T-helper 1 cell treated with Interleukin-12 subunit alpha and Interleukin-12 subunit beta and Interleukin-4 antibody, amounts not matched to agents 30 ng/mL and 1 ng/mL, for 36 hours (primary cell): ENCODE measurements at regions not wholly inside any gene's neighbourhood (a gene's known extent, or its start where the extent isn't known, plus 50 kb on each side); places are given as distances from the start of the nearest gene placed in this dataset.
"Not testable (repeated sequence)": the region's sequence is repeated elsewhere in the genome, so short reads cannot be mapped to it uniquely, and the experiment has no call there.

ENCODE experiments used
- intact Hi-C: fragments of 100-400 bp; cut with micrococcal nuclease; formaldehyde crosslinking; loops from one replicate; pipeline ENCODE4 v1.15.1; 2024

- intact Hi-C loops = no loop called here
Observed at GRCh38 chr1:9459816-9460407, 79.4 kb upstream of the SLC25A33 start.

- intact Hi-C loops = no loop called here
Observed at GRCh38 chr1:9465640-9466039, 73.6 kb upstream of the SLC25A33 start.

- intact Hi-C loops = no loop called here
Observed at GRCh38 chr1:9466780-9467758, 72.2 kb upstream of the SLC25A33 start.

DNA sequence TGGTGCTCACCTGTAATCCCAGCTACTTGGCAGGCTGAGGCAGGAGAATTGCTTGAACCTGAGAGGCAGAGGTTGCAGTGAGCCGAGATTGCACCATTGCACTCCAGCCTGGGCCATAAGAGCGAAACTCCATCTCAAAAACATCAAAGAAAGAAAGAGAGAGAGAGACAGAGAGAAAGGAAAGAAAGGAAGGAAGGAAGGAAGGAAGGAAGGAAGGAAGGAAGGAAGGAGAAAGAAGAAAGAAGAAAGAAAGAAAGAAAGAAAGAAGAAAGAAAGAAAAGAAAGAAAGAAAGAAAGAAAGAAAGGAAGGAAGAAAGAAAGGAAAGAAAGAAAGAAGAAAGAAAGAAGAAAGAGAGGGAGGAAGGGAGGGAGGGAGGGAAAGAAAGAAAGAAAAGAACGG lies 69.4 kb upstream of the SLC25A33 start:
- intact Hi-C loops = not testable (repeated sequence)

- intact Hi-C loops = no loop called here
Observed at GRCh38 chr1:9471679-9472078, 67.6 kb upstream of the SLC25A33 start.

GRCh38 chr1:9472386-9473031 lies 66.8 kb upstream of the SLC25A33 start:
- intact Hi-C loops = no loop called here

- intact Hi-C loops = no loop called here
Observed at GRCh38 chr1:9473032-9473807, 66.0 kb upstream of the SLC25A33 start.

DNA sequence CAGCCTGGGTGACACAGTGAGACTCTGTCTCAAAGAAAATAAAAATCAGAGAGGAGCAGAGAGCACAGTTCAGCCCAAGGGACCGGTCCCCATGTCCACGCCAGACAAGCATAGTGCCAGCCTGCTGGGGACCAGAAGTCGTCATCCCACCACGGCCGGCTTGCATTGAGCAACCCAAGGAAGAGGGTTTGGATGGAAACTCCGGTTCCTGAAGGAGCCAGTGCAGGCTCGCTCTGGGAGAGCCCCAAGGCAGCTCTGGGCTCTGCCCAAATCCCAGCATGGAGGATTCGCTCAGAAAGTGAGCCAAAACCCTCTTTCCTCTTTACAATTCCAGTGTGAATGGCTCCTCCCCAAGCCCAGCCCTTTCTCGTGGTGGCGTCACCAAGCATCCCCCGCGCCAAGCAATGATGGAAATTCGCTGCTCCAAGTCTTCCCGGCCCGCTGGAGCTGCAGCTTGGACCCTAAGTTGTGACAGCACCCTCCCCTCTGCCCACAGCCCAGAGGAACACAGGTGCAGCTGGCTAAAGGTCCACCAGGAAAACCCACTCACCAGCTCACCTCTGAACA lies 64.1 kb upstream of the SLC25A33 start:
- intact Hi-C loops = no loop called here

GRCh38 chr1:9476790-9477463 lies 62.3 kb upstream of the SLC25A33 start:
- intact Hi-C loops = no loop called here

DNA sequence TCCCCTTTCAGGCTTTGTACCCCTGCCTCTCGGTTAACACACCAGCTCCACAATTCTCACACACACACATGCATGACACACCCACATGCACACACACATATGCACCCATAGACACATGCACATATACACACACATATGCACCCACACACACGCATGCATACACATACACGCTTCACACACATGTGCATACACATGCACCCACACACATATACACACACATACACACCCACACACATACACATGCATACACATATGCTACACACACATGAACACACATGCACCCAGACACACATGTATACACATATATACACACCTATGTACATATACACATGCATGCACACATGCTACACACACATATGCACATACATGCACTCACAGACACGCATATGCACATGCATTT lies 61.7 kb upstream of the SLC25A33 start:
- intact Hi-C loops = no loop called here

GRCh38 chr1:9478021-9478420 lies 61.2 kb upstream of the SLC25A33 start:
- intact Hi-C loops = no loop called here

GRCh38 chr1:9481048-9481447 lies 58.2 kb upstream of the SLC25A33 start:
- intact Hi-C loops = no loop called here

- intact Hi-C loops = no loop called here
Observed at GRCh38 chr1:9482403-9482802, 56.9 kb upstream of the SLC25A33 start.

DNA sequence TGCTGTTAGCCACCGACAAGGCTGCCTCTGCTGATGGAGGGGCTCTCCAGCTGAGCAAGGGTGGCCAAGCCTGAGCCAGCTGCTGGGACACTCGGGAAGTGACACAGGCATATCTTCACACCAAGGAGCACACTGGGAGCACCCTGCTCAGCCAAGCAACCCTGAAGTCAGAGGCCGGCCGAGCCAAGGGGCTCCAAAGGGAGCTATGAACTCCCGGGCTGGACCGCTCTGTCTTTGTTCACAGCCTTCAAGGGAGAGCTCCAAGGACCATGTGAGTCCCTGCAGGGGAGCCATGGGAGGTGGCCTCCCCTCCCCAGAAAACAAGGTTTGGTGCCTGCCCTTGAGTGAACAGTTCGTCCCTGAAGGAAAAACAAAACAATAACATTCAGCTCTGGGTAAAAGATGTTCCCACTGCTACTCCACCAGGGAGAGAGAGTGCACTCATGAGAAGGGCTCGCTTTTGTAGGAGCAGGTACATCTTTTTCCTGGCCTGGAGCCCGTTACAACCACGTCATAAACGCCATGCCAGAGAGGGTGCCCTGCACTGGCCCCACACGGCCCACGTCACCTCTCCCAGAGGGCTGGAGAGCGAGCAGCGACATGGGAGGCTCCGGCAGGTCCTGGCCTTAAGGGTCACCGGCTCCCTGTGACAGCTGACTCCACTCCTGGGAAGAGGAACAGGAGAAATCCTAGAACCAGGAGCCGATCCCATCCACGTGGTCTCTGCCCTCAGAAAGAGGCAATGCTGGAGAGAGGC lies 56.3 kb upstream of the SLC25A33 start:
- intact Hi-C loops = no loop called here

DNA sequence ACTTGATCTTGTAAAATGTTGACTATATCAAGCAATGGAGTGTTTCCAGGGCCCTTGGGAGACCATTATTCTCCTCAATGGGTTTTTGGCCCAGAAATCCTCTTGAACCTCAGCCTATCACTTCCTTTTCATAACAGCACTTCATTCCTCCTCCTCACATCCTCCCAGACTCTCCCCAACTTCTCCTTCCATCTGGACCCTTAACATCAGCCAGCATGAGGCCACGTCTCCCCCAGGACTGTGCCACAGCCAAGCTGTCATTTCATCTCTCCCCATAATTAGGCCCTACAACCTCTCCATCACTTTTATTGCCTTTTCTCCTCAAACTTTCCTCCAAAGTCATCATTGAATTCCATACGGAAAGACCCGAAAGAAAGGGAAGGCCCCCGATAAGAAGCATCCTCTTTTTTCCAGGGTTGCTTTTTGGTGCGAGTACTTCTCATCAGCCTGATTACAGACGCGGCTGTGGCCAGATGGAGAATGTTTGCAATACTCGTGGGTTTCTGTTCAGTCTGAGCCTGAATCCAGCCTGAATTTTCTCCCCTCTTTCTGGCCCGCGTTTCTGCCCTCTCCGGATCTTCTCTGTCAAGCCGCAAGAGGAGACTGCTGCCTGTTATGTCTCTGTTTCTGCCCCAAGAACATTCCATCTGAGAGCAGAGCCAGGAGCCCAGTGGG lies 52.7 kb upstream of the SLC25A33 start:
- intact Hi-C loops = no loop called here
